ENCODE measurements at regions not wholly inside any gene's neighbourhood (a gene's known extent, or its start where the extent isn't known, plus 50 kb on each side); places are given as distances from the start of the nearest gene placed in this dataset.
"Not testable (repeated sequence)": the region's sequence is repeated elsewhere in the genome, so short reads cannot be mapped to it uniquely, and the experiment has no call there.

DNA sequence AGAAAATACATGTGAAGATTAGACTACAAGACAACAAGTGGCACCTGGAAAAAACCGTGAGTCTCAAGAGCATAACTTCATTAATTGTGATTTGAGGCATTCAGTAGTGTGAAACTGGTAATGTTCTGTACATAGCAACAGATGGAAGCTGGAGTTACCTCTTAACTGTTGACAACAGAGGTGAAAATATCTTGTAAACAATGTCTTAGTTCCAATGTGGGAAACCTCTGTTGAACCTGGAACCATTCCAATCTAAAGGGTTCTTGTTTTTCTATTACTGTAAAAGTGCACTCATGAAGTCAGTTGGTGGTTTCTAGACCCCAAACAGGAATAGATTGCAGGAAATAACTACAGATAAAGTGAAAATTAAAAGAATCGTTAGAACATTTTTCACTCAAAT lies 728.4 kb downstream of the SLITRK1 start:
- no peak for DNase-seq (ENCODE audit: low read depth)
- no peak overlapping the region for H3K4me3 ChIP-seq (ENCODE audit: low read length)
- TF ChIP-seq CTCF (conservative IDR thresholded peaks at IDR 0.05; ENCODE audit: low read length), result no peak

DNA sequence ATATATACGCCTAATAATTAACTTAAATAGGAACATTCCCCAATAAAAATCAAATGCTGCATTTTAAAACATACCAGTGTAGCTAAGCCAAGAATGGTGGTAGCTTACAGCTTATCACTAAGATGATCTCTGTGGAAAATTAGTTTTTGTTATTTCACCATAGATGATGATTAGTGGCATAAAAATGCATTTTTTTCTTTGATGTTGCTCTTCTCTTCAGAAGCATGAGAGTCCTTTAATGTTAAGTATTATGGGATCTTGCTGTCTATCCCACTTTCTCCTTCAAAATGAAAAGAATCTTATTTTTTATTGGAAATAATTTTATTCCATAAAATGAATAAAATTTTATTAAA lies 731.0 kb downstream of the SLITRK1 start:
- no peak for TF ChIP-seq CTCF (conservative IDR thresholded peaks at IDR 0.05; ENCODE audit: low read length)
- DNase-seq (ENCODE audit: low read depth), result peak; percentile 22
- H3K4me3 ChIP-seq (ENCODE audit: low read length), result no peak overlapping the region

- no peak overlapping the region for H3K4me3 ChIP-seq (ENCODE audit: low read length)
- no peak for TF ChIP-seq CTCF (conservative IDR thresholded peaks at IDR 0.05; ENCODE audit: low read length)
- peak; percentile 31 for DNase-seq (ENCODE audit: low read depth)
Measured at GRCh38 chr13:83150616-83151307, 731.5 kb downstream of the SLITRK1 start.

DNA sequence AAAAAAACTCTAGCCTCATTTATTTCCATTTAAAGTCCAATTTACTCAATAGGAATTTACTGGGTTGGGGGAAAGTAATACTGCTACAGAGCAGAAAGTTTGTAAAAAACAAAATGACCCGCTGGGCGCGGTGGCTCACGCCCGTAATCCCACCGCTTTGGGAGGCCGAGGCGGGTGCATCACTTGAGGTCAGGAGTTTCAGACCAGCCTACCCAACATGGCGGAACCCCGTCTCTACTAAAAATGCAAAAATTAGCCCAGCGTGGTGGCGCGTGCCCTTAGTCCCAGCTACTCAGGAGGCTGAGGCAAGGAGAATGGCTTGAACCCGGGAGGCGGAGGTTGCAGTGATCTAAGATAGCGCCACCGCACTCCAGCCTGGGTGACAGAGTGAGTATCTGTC lies 745.6 kb downstream of the SLITRK1 start:
- TF ChIP-seq CTCF (conservative IDR thresholded peaks at IDR 0.05; ENCODE audit: low read length), result no peak
- no peak overlapping the region for H3K4me3 ChIP-seq (ENCODE audit: low read length)
- DNase-seq (ENCODE audit: low read depth), result no peak

- TF ChIP-seq CTCF (conservative IDR thresholded peaks at IDR 0.05; ENCODE audit: low read length), result no peak
- DNase-seq (ENCODE audit: low read depth), result no peak
- no peak overlapping the region for H3K4me3 ChIP-seq (ENCODE audit: low read length)
Measured at GRCh38 chr13:83125791-83126190, 756.5 kb downstream of the SLITRK1 start.

DNA sequence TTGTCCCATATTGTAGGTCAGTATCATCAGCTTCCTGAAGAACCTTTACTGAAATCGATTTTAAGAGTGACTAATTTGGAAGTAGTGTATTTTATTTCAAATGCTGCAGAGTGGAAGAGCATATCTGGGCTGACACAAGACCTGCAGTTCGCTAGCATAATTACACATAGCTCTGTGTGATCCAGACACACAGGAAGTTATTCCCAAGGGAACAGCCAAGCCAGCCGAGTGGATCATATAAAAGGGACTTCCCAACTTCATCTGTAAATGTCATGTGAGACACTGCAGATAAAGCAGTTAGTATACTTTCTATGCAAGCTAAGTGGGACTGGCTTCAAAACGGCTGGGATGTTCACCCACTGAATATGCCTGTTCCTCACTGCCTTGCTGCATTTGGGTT lies 760.4 kb downstream of the SLITRK1 start:
- H3K4me3 ChIP-seq (ENCODE audit: low read length), result no peak overlapping the region
- DNase-seq (ENCODE audit: low read depth), result no peak
- no peak for TF ChIP-seq CTCF (conservative IDR thresholded peaks at IDR 0.05; ENCODE audit: low read length)

DNA sequence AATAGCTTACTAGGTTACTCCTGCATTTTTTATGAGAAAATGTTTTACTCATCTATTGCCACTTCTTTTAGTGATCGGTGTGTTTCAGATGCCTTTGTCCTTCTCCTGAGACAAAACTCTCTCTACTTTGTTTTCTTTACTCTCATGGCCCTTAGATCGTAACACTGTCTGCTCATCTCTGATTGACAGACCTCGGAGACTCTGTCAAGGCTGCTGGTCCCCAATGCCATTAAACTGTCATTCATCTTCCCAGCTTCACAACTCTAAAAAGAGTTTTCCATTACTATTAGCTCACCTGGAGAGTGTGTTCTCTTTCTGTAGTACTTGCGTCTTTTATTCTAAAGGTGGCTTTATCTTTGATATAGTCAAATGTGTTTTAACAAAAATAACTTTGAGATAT lies 765.2 kb downstream of the SLITRK1 start:
- DNase-seq (ENCODE audit: low read depth), result no peak
- no peak for TF ChIP-seq CTCF (conservative IDR thresholded peaks at IDR 0.05; ENCODE audit: low read length)
- H3K4me3 ChIP-seq (ENCODE audit: low read length), result no peak overlapping the region

- DNase-seq (ENCODE audit: low read depth); H3K4me3 ChIP-seq (ENCODE audit: low read length): not testable (repeated sequence)
Measured at GRCh38 chr13:83101574-83102247, 780.6 kb downstream of the SLITRK1 start.

All from AG10803 (cell line).